ENCODE measurements at regions not wholly inside any gene's neighbourhood (a gene's known extent, or its start where the extent isn't known, plus 50 kb on each side); places are given as distances from the start of the nearest gene placed in this dataset.

DNA sequence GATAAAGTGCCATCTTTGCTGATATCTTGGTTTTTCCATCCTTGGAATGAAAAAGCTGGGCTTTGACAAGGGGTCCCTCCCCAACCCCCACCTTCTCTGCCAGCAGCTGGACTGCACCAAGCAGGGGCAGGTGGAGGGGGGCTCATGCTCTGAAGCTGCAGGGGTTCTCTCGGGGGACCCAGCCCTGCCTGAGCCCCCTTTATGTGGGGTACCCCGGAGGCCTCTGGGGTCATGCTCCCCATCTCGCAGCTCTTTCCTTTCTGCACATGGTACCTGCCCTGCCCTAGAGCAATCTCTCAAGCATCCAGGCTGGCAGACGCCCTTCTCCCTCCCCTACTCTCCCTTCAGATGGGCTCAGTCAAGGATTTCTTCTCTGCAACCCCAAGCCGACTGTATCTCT, 146.7 kb upstream of the PTPN1 start:
- DNase-seq (ENCODE audit: insufficient read length) (no peak), FAIRE-seq (no peak)
- TF ChIP-seq POLR2AphosphoS5 (IDR thresholded peaks at IDR 0.05; ENCODE audit: low read depth, low read length) (no peak), TAF1 (IDR thresholded peaks at IDR 0.05; ENCODE audit: borderline replicate concordance, low read depth, low read length) (no peak), POLR2A (IDR thresholded peaks at IDR 0.05; ENCODE audit: low read depth, low read length) (no peak)

GRCh38 chr20:50364542-50364941, 145.6 kb upstream of the PTPN1 start:
- no peak for TF ChIP-seq POLR2A (IDR thresholded peaks at IDR 0.05; ENCODE audit: low read depth, low read length)
- TF ChIP-seq POLR2AphosphoS5 (IDR thresholded peaks at IDR 0.05; ENCODE audit: low read depth, low read length): no peak
- TF ChIP-seq TAF1 (IDR thresholded peaks at IDR 0.05; ENCODE audit: borderline replicate concordance, low read depth, low read length): no peak
- FAIRE-seq: no peak

GRCh38 chr20:50366270-50367103, 143.7 kb upstream of the PTPN1 start:
- TF ChIP-seq POLR2AphosphoS5 (IDR thresholded peaks at IDR 0.05; ENCODE audit: low read depth, low read length) (no peak), POLR2A (IDR thresholded peaks at IDR 0.05; ENCODE audit: low read depth, low read length) (no peak), TAF1 (IDR thresholded peaks at IDR 0.05; ENCODE audit: borderline replicate concordance, low read depth, low read length) (no peak)
- FAIRE-seq (no peak), DNase-seq (ENCODE audit: insufficient read length) (no peak)

More at GRCh38 chr20:50364542-50364941, 145.6 kb upstream of the PTPN1 start:
- DNase-seq (ENCODE audit: insufficient read length): no peak

DNA sequence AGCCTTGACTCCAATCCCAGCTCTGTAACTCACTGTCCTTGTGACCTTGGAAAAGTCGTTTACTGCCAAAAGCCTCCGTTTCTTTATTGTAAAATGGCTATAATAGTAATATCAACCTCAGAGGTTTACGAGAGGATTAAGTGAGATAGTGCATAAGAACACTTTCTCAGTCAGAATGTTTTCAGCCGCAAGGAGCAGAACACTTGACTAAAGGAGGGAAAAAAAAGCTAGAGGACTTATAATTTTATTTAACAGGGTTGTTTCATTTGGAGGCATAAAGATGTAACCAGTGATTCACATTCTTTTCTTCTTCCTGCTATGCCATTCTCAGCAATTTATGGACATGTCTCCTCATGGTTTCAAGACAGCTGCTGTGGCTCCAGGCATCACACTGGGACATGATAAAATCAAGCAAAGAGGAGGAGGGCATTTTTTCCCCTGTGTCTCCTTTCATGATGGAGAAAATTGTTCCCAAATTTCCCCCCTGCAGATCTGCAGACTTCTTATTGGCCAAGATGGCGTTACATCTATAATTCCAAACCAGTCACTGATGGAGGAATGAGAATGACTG, 143.0 kb upstream of the PTPN1 start:
- FAIRE-seq (no peak), DNase-seq (ENCODE audit: insufficient read length) (no peak)
- TF ChIP-seq POLR2A (IDR thresholded peaks at IDR 0.05; ENCODE audit: low read depth, low read length): no peak
- no peak for TF ChIP-seq TAF1 (IDR thresholded peaks at IDR 0.05; ENCODE audit: borderline replicate concordance, low read depth, low read length)
- no peak for TF ChIP-seq POLR2AphosphoS5 (IDR thresholded peaks at IDR 0.05; ENCODE audit: low read depth, low read length)

GRCh38 chr20:50367739-50368375, 142.3 kb upstream of the PTPN1 start:
- FAIRE-seq: no peak
- no peak for DNase-seq (ENCODE audit: insufficient read length)
- no peak for TF ChIP-seq POLR2A (IDR thresholded peaks at IDR 0.05; ENCODE audit: low read depth, low read length)
- no peak for TF ChIP-seq POLR2AphosphoS5 (IDR thresholded peaks at IDR 0.05; ENCODE audit: low read depth, low read length)
- TF ChIP-seq TAF1 (IDR thresholded peaks at IDR 0.05; ENCODE audit: borderline replicate concordance, low read depth, low read length): no peak

GRCh38 chr20:50368386-50368785, 141.8 kb upstream of the PTPN1 start:
- FAIRE-seq (no peak), DNase-seq (ENCODE audit: insufficient read length) (no peak)
- TF ChIP-seq TAF1 (IDR thresholded peaks at IDR 0.05; ENCODE audit: borderline replicate concordance, low read depth, low read length) (no peak), POLR2A (IDR thresholded peaks at IDR 0.05; ENCODE audit: low read depth, low read length) (no peak), POLR2AphosphoS5 (IDR thresholded peaks at IDR 0.05; ENCODE audit: low read depth, low read length) (no peak)

GRCh38 chr20:50368813-50369224, 141.4 kb upstream of the PTPN1 start:
- no peak for DNase-seq (ENCODE audit: insufficient read length)
- FAIRE-seq: no peak
- TF ChIP-seq TAF1 (IDR thresholded peaks at IDR 0.05; ENCODE audit: borderline replicate concordance, low read depth, low read length): no peak
- no peak for TF ChIP-seq POLR2AphosphoS5 (IDR thresholded peaks at IDR 0.05; ENCODE audit: low read depth, low read length)

DNA sequence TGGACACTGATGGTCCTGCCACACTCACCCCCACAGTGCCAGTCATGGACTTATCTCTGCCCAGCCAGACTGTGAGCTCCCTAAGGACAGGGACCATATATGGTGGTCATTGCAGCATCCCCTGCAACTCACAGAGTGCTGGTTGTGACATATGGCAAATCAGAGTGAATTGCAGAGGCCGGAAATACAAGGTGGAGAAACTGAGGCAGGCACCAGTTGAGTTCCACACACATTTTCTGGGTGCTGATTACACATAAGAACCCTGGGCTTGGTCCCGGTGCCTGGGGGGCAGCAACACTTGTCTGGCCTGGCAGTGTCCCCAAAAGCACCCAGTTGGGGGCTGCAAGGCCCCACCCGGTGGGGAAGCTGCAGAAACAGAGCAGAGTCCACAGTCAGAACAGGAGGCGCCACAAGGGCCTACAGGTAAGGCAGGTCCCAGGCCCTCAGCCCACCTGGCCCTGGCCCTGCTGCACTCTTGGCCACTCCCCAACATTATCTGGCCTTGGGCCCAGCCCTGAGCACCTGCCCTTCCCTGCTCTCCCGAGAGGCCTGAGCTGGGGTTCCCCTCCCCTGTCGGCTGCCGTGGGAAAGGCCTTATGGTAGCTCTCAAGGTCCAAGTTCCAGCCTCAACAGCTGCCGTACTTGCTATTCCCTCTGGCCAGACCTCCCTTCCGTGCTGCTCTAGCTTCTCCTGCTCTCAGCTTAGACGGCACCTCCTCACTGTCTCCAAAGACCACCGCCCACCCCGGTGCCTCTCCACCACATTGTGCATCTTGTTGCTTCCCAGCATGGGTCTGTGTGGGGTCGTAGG, 140.8 kb upstream of the PTPN1 start:
- DNase-seq (ENCODE audit: insufficient read length): no peak
- no peak for TF ChIP-seq TAF1 (IDR thresholded peaks at IDR 0.05; ENCODE audit: borderline replicate concordance, low read depth, low read length)
- TF ChIP-seq POLR2AphosphoS5 (IDR thresholded peaks at IDR 0.05; ENCODE audit: low read depth, low read length): no peak
- no peak for TF ChIP-seq POLR2A (IDR thresholded peaks at IDR 0.05; ENCODE audit: low read depth, low read length)
- FAIRE-seq: no peak

- no peak for DNase-seq (ENCODE audit: insufficient read length)
- no peak for TF ChIP-seq TAF1 (IDR thresholded peaks at IDR 0.05; ENCODE audit: borderline replicate concordance, low read depth, low read length)
- no peak for TF ChIP-seq POLR2AphosphoS5 (IDR thresholded peaks at IDR 0.05; ENCODE audit: low read depth, low read length)
- TF ChIP-seq POLR2A (IDR thresholded peaks at IDR 0.05; ENCODE audit: low read depth, low read length): no peak
- no peak for FAIRE-seq
Measured at GRCh38 chr20:50370036-50370566, 140.1 kb upstream of the PTPN1 start.

- DNase-seq (ENCODE audit: insufficient read length): no peak
- FAIRE-seq: no peak
- TF ChIP-seq TAF1 (IDR thresholded peaks at IDR 0.05; ENCODE audit: borderline replicate concordance, low read depth, low read length) (no peak), POLR2A (IDR thresholded peaks at IDR 0.05; ENCODE audit: low read depth, low read length) (no peak), POLR2AphosphoS5 (IDR thresholded peaks at IDR 0.05; ENCODE audit: low read depth, low read length) (no peak)
Measured at GRCh38 chr20:50371878-50372769, 138.1 kb upstream of the PTPN1 start.

Data from GM12892 (cell line).